ENCODE measurements at regions not wholly inside any gene's neighbourhood (a gene's known extent, or its start where the extent isn't known, plus 50 kb on each side); places are given as distances from the start of the nearest gene placed in this dataset.

DNA sequence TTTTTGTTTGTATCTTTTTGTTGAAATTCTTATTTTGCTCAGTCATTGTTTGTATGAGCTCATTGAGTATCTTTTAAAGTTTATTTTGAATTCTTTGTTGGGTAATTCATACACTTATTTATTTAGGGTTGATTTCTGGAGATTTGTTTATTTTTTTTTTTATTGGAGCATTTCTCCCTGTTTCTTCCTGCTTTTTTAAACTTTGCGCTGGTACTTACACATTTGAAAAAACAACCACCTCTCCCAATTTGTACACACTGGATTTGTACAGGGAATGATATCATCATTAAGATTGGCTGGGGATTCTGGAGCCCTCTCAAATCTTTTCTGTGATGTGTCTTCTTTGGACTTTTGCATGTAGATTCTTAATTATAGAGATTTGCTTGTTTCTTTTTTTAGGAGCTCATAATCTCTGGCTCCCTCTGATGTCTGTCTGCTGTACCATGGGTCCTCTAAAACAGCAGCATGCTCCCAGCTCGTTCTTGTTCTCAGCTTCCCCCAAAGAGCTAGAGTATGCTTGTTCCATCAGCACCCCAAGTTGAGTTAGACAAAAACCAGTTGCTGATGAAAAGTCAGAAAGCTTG is 310.7 kb downstream of the DUSP10 start:
- Histone ChIP-seq H3K9ac (no peak overlapping the region), H3K36me3 (replicated peaks in 1 of 2; ENCODE audit: control insufficient read depth in 1 of 2, insufficient read depth in 2 of 2, low read length in 1 of 2) (no peaks in the 10 kb centered on the region), H3K4me1 (ENCODE audit: control insufficient read depth in 1 of 2, insufficient read depth in 2 of 2, low read depth in 1 of 2, low read length in 1 of 2) (no peaks in the 10 kb centered on the region; a peak in 1 of 4 replicates), H3K27ac (ENCODE audit: low read depth in 2 of 2, low read length in 1 of 2) (no peak overlapping the region), H4K20me1 (ENCODE audit: insufficient read depth) (no peaks in the 10 kb centered on the region), H3K4me2 (no peak overlapping the region), H3K4me3 (ENCODE audit: low read depth in 2 of 2, low read length in 1 of 2) (no peak overlapping the region), H3K27me3 (ENCODE audit: insufficient read depth) (no peaks in the 10 kb centered on the region), H3F3A (replicated peaks; ENCODE audit: insufficient read depth) (peaks cover 2% of the 10 kb centered on the region), H2AFZ (ENCODE audit: low read depth) (no peak overlapping the region), H3K79me2 (ENCODE audit: insufficient read depth) (no peaks in the 10 kb centered on the region), H3K9me2 (no peaks in the 10 kb centered on the region), H3K9me3 (peaks cover 9% of the 10 kb centered on the region; the same call in 1 of the 2 replicates)
- TF ChIP-seq, protein P1, sequence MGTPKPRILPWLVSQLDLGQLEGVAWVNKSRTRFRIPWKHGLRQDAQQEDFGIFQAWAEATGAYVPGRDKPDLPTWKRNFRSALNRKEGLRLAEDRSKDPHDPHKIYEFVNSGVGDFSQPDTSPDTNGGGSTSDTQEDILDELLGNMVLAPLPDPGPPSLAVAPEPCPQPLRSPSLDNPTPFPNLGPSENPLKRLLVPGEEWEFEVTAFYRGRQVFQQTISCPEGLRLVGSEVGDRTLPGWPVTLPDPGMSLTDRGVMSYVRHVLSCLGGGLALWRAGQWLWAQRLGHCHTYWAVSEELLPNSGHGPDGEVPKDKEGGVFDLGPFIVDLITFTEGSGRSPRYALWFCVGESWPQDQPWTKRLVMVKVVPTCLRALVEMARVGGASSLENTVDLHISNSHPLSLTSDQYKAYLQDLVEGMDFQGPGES (IDR thresholded peaks at IDR 0.05; ENCODE audit: low read depth, low read length): no peak
- TF ChIP-seq MEF2A (IDR thresholded peaks at IDR 0.05; ENCODE audit: borderline replicate concordance, low read depth): no peak
- no peak for TF ChIP-seq ELF1 (IDR thresholded peaks at IDR 0.05)
- no peak for TF ChIP-seq SIN3A (IDR thresholded peaks at IDR 0.05; ENCODE audit: borderline replicate concordance, low read depth, low read length)
- TF ChIP-seq CHD2 (IDR thresholded peaks at IDR 0.05; ENCODE audit: low read length, partially characterized antibody): no peak
- no peak for TF ChIP-seq JUND (IDR thresholded peaks at IDR 0.05)
- TF ChIP-seq SMC3 (IDR thresholded peaks at IDR 0.05; ENCODE audit: low read depth, low read length): peak; percentile 35; the same call in 1 of the 2 replicates
- TF ChIP-seq GABPA (IDR thresholded peaks at IDR 0.05; ENCODE audit: low read depth): no peak
- peak; percentile 57 for TF ChIP-seq RAD21 (IDR thresholded peaks at IDR 0.05; ENCODE audit: low read length)
- no peak for TF ChIP-seq TEAD4 (IDR thresholded peaks at IDR 0.05; ENCODE audit: borderline replicate concordance, insufficient read depth)
- no peak for TF ChIP-seq TAF1 (IDR thresholded peaks at IDR 0.05; ENCODE audit: borderline replicate concordance, low read depth, low read length)
- TF ChIP-seq, protein P2, sequence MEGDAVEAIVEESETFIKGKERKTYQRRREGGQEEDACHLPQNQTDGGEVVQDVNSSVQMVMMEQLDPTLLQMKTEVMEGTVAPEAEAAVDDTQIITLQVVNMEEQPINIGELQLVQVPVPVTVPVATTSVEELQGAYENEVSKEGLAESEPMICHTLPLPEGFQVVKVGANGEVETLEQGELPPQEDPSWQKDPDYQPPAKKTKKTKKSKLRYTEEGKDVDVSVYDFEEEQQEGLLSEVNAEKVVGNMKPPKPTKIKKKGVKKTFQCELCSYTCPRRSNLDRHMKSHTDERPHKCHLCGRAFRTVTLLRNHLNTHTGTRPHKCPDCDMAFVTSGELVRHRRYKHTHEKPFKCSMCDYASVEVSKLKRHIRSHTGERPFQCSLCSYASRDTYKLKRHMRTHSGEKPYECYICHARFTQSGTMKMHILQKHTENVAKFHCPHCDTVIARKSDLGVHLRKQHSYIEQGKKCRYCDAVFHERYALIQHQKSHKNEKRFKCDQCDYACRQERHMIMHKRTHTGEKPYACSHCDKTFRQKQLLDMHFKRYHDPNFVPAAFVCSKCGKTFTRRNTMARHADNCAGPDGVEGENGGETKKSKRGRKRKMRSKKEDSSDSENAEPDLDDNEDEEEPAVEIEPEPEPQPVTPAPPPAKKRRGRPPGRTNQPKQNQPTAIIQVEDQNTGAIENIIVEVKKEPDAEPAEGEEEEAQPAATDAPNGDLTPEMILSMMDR (IDR thresholded peaks at IDR 0.05): peak; percentile 36
- TF ChIP-seq, protein P3, sequence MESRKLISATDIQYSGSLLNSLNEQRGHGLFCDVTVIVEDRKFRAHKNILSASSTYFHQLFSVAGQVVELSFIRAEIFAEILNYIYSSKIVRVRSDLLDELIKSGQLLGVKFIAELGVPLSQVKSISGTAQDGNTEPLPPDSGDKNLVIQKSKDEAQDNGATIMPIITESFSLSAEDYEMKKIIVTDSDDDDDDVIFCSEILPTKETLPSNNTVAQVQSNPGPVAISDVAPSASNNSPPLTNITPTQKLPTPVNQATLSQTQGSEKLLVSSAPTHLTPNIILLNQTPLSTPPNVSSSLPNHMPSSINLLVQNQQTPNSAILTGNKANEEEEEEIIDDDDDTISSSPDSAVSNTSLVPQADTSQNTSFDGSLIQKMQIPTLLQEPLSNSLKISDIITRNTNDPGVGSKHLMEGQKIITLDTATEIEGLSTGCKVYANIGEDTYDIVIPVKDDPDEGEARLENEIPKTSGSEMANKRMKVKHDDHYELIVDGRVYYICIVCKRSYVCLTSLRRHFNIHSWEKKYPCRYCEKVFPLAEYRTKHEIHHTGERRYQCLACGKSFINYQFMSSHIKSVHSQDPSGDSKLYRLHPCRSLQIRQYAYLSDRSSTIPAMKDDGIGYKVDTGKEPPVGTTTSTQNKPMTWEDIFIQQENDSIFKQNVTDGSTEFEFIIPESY (IDR thresholded peaks at IDR 0.05; ENCODE audit: borderline replicate concordance, low read depth): no peak
- TF ChIP-seq EP300 (IDR thresholded peaks at IDR 0.05; ENCODE audit: borderline replicate concordance in 1 of 2, low read depth in 1 of 2, low read length in 1 of 2): no peak
- TF ChIP-seq FOSL2 (IDR thresholded peaks at IDR 0.05; ENCODE audit: borderline replicate concordance, low read depth): no peak
- DNase-seq: no peak
- CTCF ChIA-PET: interaction anchor here (0.9 to 6.6 kb wide), 7 partner anchors 8 to 558 kb away, joined by 3 to 90 read pairs (median 4); no protein-coding TSS in a partner anchor
- 71% methylated on average over 2 of the region's 2 CpGs for WGBS (ENCODE audit: low lambda C conversion rate)
- POLR2A ChIA-PET: no interaction called here
